ENCODE measurements at regions not wholly inside any gene's neighbourhood (a gene's known extent, or its start where the extent isn't known, plus 50 kb on each side); places are given as distances from the start of the nearest gene placed in this dataset.

DNA sequence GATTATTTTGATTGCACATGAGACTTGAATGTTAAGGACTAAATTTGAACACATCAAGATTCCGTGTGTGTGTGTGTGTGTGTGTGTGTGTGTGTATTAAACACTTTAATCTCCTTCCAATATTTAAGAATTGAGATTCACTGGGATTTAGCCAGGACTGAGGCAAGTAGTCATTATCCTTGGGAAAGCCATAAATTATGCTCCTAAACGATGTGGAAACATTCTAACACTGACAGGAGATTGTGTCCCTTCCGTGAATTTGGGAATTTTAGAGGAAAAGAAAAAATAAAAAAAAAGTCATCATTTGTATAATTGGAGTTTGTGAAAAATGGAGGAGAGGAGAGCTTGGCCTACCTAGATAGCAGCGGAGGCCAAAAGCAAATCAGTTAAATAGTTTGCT is 212.9 kb downstream of the DUSP6 start:
- no peaks in the 10 kb centered on the region for H3K27me3 Mint-ChIP-seq (ENCODE audit: low read depth in 3 of 3)
- no peak overlapping the region for H3K4me3 Mint-ChIP-seq
- Histone ChIP-seq H3K4me3 (replicated peaks in 1 of 3; ENCODE audit: low read depth in 2 of 3, low read length in 3 of 3) (no peak overlapping the region), H3K4me1 (ENCODE audit: control insufficient read depth in 1 of 2, insufficient read depth in 2 of 2, low read length in 2 of 2) (peaks cover 7 to 9% of the 10 kb centered on the region in 2 donors), H3K79me2 (ENCODE audit: insufficient read depth, low read length) (no peaks in the 10 kb centered on the region), H3K4me2 (replicated peaks; ENCODE audit: extremely low read depth, low read length, poor library complexity, severe bottlenecking) (no peak overlapping the region), H3K36me3 (replicated peaks in 1 of 2; ENCODE audit: control insufficient read depth in 1 of 2, insufficient read depth in 2 of 2, low read length in 2 of 2) (no peaks in the 10 kb centered on the region), H4K20me1 (ENCODE audit: insufficient read depth, low read length) (no peaks in the 10 kb centered on the region), H3K27me3 (ENCODE audit: control insufficient read depth in 2 of 2, insufficient read depth in 2 of 2, low read length in 2 of 2) (no peaks in the 10 kb centered on the region), H3K9ac (ENCODE audit: insufficient read depth, low read length, poor library complexity, severe bottlenecking) (no peak overlapping the region), H3K9me3 (replicated peaks in 1 of 2; ENCODE audit: control insufficient read depth in 1 of 2, insufficient read depth in 1 of 2, low read length in 2 of 2) (no peaks in the 10 kb centered on the region), H3K27ac (ENCODE audit: low read depth in 1 of 2, low read length in 2 of 2) (no peak overlapping the region), H2AFZ (ENCODE audit: insufficient read depth, low read depth, low read length, poor library complexity, severe bottlenecking) (no peak overlapping the region)
- peaks cover 15% of the 10 kb centered on the region for H3K4me1 Mint-ChIP-seq
- intact Hi-C loops (cut with micrococcal nuclease), result no loop called here
- H3K9me3 Mint-ChIP-seq, result peaks cover 0 to 2% (median 0%) of the 10 kb centered on the region in 7 donors
- TF ChIP-seq, protein P1, sequence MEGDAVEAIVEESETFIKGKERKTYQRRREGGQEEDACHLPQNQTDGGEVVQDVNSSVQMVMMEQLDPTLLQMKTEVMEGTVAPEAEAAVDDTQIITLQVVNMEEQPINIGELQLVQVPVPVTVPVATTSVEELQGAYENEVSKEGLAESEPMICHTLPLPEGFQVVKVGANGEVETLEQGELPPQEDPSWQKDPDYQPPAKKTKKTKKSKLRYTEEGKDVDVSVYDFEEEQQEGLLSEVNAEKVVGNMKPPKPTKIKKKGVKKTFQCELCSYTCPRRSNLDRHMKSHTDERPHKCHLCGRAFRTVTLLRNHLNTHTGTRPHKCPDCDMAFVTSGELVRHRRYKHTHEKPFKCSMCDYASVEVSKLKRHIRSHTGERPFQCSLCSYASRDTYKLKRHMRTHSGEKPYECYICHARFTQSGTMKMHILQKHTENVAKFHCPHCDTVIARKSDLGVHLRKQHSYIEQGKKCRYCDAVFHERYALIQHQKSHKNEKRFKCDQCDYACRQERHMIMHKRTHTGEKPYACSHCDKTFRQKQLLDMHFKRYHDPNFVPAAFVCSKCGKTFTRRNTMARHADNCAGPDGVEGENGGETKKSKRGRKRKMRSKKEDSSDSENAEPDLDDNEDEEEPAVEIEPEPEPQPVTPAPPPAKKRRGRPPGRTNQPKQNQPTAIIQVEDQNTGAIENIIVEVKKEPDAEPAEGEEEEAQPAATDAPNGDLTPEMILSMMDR (IDR thresholded peaks at IDR 0.05), result no peak
- no peak for DNase-seq
- no peak overlapping the region for H3K27ac Mint-ChIP-seq
- H3K36me3 Mint-ChIP-seq, result no peaks in the 10 kb centered on the region
- WGBS (ENCODE audit: insufficient coverage), result 100% methylated on average over 1 of the region's 4 CpGs

- H3K27me3 Mint-ChIP-seq (ENCODE audit: low read depth in 3 of 3), result no peaks in the 10 kb centered on the region
- H3K4me1 Mint-ChIP-seq, result peaks cover 10% of the 10 kb centered on the region
- Histone ChIP-seq H4K20me1 (ENCODE audit: insufficient read depth, low read length) (no peaks in the 10 kb centered on the region), H3K36me3 (replicated peaks in 1 of 2; ENCODE audit: control insufficient read depth in 1 of 2, insufficient read depth in 2 of 2, low read length in 2 of 2) (no peaks in the 10 kb centered on the region), H3K4me3 (replicated peaks in 1 of 3; ENCODE audit: low read depth in 2 of 3, low read length in 3 of 3) (no peak overlapping the region), H3K4me1 (ENCODE audit: control insufficient read depth in 1 of 2, insufficient read depth in 2 of 2, low read length in 2 of 2) (peaks cover 7 to 9% of the 10 kb centered on the region in 2 donors), H3K9me3 (replicated peaks in 1 of 2; ENCODE audit: control insufficient read depth in 1 of 2, insufficient read depth in 1 of 2, low read length in 2 of 2) (no peaks in the 10 kb centered on the region), H3K4me2 (replicated peaks; ENCODE audit: extremely low read depth, low read length, poor library complexity, severe bottlenecking) (no peak overlapping the region), H3K79me2 (ENCODE audit: insufficient read depth, low read length) (no peaks in the 10 kb centered on the region), H3K27me3 (ENCODE audit: control insufficient read depth in 2 of 2, insufficient read depth in 2 of 2, low read length in 2 of 2) (no peaks in the 10 kb centered on the region), H2AFZ (ENCODE audit: insufficient read depth, low read depth, low read length, poor library complexity, severe bottlenecking) (no peak overlapping the region), H3K27ac (ENCODE audit: low read depth in 1 of 2, low read length in 2 of 2) (no peak overlapping the region), H3K9ac (ENCODE audit: insufficient read depth, low read length, poor library complexity, severe bottlenecking) (no peak overlapping the region)
- no peak overlapping the region for H3K4me3 Mint-ChIP-seq
- H3K36me3 Mint-ChIP-seq, result no peaks in the 10 kb centered on the region
- TF ChIP-seq, protein P1 (IDR thresholded peaks at IDR 0.05), result no peak
- H3K9me3 Mint-ChIP-seq, result peaks cover 0 to 2% (median 0%) of the 10 kb centered on the region in 7 donors
- peak in 1 of 3 donors; percentile 21 for DNase-seq
- H3K27ac Mint-ChIP-seq, result no peak overlapping the region
- intact Hi-C loops (cut with micrococcal nuclease), result no loop called here
Measured at GRCh38 chr12:89138048-89138852, 214.1 kb downstream of the DUSP6 start.

Measured in CD14-positive monocyte (primary cell).